Thymus (tissue), 11 donors: ENCODE measurements at regions not wholly inside any gene's neighbourhood (a gene's known extent, or its start where the extent isn't known, plus 50 kb on each side); places are given as distances from the start of the nearest gene placed in this dataset.

ENCODE experiments used
- DNase-seq, 9 donors: peaks; one replicate each; pipeline ENCODE4 v3.0.0-alpha.2; 2013; ENCODE audit warnings: low spot score in 9 of 9, low read depth in 6 of 9, missing footprints in 1 of 9
- H3K27ac ChIP-seq, 2 donors: one replicate each; pipeline ENCODE4 v1.5.1; 2013; ENCODE audit warnings: control low read depth in 1 of 2, low read depth in 1 of 2, low read length in 1 of 2, mild to moderate bottlenecking in 1 of 2, moderate library complexity in 1 of 2
- H3K27me3 ChIP-seq, 2 donors: one replicate each; pipeline ENCODE4 v1.5.1; 2013; ENCODE audit warnings: low read length in 1 of 2; ENCODE audit not compliant: control insufficient read depth in 2 of 2, insufficient read depth in 1 of 2
- H3K36me3 ChIP-seq, 2 donors: one replicate each; pipeline ENCODE4 v1.5.1; 2013; ENCODE audit warnings: low read length in 1 of 2, mild to moderate bottlenecking in 1 of 2, moderate library complexity in 1 of 2; ENCODE audit not compliant: control insufficient read depth in 2 of 2, insufficient read depth in 2 of 2
- H3K4me1 ChIP-seq, 2 donors: one replicate each; pipeline ENCODE4 v1.5.1; 2013; ENCODE audit warnings: low read length in 2 of 2; ENCODE audit not compliant: control insufficient read depth in 2 of 2, insufficient read depth in 2 of 2
- H3K4me3 ChIP-seq, 2 donors: one replicate each; pipeline ENCODE4 v1.5.1; 2013; ENCODE audit warnings: low read length in 2 of 2, control low read depth in 1 of 2, mild to moderate bottlenecking in 1 of 2
- H3K9me3 ChIP-seq, 2 donors: one replicate each; pipeline ENCODE4 v1.5.1; 2013; ENCODE audit warnings: low read length in 1 of 2, mild to moderate bottlenecking in 1 of 2; ENCODE audit not compliant: control insufficient read depth in 2 of 2, insufficient read depth in 1 of 2
- WGBS: extraction: QIAGEN DNeasy Blood & Tissue Kit; methylation state at CpG from one replicate; pipeline ENCODE4 v1.1.7; 2013; 5-methylcytosine and 5-hydroxymethylcytosine counted together
- donor health status: healthy.

GRCh38 chr2:12514168-12514567 lies 202.6 kb upstream of the TRIB2 start:
- Histone ChIP-seq H3K4me3 (no peak overlapping the region), H3K27ac (peak overlapping the region; percentile 49 to 79), H3K9me3 (no peaks in the 10 kb centered on the region), H3K36me3 (no peaks in the 10 kb centered on the region), H3K27me3 (no peaks in the 10 kb centered on the region), H3K4me1 (peaks cover 24 to 29% of the 10 kb centered on the region in 2 donors)
- no peak for DNase-seq
- 80% methylated on average over 3 of the region's 3 CpGs for WGBS

- Histone ChIP-seq H3K9me3 (no peaks in the 10 kb centered on the region), H3K36me3 (no peaks in the 10 kb centered on the region), H3K27me3 (no peaks in the 10 kb centered on the region), H3K27ac (peak overlapping the region; percentile 58 to 79), H3K4me1 (peaks cover 24 to 29% of the 10 kb centered on the region in 2 donors), H3K4me3 (no peak overlapping the region)
- 52% methylated on average over 9 of the region's 9 CpGs for WGBS
- DNase-seq, result peak; percentile 38 to 86 (median 68)
Observed at GRCh38 chr2:12514631-12515437, 201.9 kb upstream of the TRIB2 start.

DNA sequence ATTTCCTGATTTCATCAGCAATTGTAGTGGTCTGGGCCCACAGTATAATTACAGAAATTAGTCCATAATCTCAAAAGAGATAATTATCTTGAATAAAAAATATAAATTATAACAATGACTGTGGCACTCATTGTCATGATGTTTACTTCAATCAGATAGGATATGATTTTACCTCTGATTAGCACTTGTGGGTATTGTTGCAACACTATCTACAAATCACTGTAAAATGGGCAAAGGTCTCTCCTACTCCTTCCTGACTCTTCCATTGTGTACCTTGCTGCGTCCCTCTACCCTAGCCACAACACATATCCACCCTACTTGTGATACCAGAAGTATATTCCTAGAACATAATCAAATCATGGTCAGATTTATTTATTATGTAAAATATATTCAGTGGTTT lies 200.9 kb upstream of the TRIB2 start:
- no peak for DNase-seq
- Histone ChIP-seq H3K36me3 (no peaks in the 10 kb centered on the region), H3K4me1 (peaks cover 24 to 27% of the 10 kb centered on the region in 2 donors), H3K27me3 (no peaks in the 10 kb centered on the region), H3K27ac (peak overlapping the region in 1 of 2 donors; percentile 79), H3K9me3 (no peaks in the 10 kb centered on the region), H3K4me3 (no peak overlapping the region)
- WGBS, result 0% methylated on average over 1 of the region's 1 CpG

- Histone ChIP-seq H3K27ac (no peak overlapping the region), H3K4me1 (no peaks in the 10 kb centered on the region), H3K9me3 (no peaks in the 10 kb centered on the region), H3K4me3 (no peak overlapping the region), H3K27me3 (no peaks in the 10 kb centered on the region), H3K36me3 (no peaks in the 10 kb centered on the region)
- no peak for DNase-seq
- WGBS, result 90% methylated on average over 1 of the region's 1 CpG
Observed at GRCh38 chr2:12533337-12534005, 183.3 kb upstream of the TRIB2 start.

DNA sequence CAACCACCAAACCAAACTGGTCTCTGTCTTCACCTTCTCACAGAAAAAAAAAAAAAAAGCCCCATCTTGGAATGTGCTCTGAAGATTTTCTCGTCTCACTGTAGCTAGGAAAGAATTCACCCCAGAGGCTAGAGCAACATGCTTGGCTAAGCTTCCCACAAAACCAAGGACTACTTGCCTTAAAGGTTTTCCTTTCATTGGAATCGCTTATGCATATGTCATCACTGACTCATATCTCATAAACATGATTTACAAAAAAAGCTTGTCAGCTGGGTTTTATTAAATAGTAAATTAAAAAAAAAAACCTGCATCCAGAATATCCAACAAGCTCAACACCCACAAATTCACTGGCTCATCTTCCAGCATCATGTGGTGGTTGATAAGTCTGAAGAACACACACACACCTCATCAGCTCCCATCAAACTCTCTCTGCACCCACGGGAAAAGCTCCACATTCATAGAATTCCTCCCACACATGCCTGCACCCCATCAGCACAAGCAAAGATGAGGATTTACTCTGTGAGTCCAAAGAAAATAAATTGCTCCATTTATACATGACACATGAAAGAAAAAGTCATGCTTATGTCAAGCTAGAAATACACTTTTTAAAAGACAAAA lies 182.0 kb upstream of the TRIB2 start:
- no peaks in the 10 kb centered on the region for H3K27me3 ChIP-seq
- no peaks in the 10 kb centered on the region for H3K9me3 ChIP-seq
- no peak overlapping the region for H3K4me3 ChIP-seq
- DNase-seq, result no peak
- H3K4me1 ChIP-seq, result no peaks in the 10 kb centered on the region
- H3K27ac ChIP-seq, result no peak overlapping the region
- 92% methylated on average over 3 of the region's 3 CpGs for WGBS
- no peaks in the 10 kb centered on the region for H3K36me3 ChIP-seq

- Histone ChIP-seq H3K36me3 (no peaks in the 10 kb centered on the region), H3K9me3 (no peaks in the 10 kb centered on the region), H3K27ac (no peak overlapping the region), H3K4me3 (no peak overlapping the region), H3K4me1 (no peaks in the 10 kb centered on the region), H3K27me3 (no peaks in the 10 kb centered on the region)
- no peak for DNase-seq
- 97% methylated on average over 4 of the region's 4 CpGs for WGBS
Observed at GRCh38 chr2:12536976-12537375, 179.8 kb upstream of the TRIB2 start.

- Histone ChIP-seq H3K27me3 (no peaks in the 10 kb centered on the region), H3K9me3 (no peaks in the 10 kb centered on the region), H3K4me3 (no peak overlapping the region), H3K27ac (no peak overlapping the region), H3K4me1 (no peaks in the 10 kb centered on the region), H3K36me3 (no peaks in the 10 kb centered on the region)
- DNase-seq, result no peak
- WGBS, result 97% methylated on average over 3 of the region's 3 CpGs
Observed at GRCh38 chr2:12538138-12538694, 178.5 kb upstream of the TRIB2 start.

DNA sequence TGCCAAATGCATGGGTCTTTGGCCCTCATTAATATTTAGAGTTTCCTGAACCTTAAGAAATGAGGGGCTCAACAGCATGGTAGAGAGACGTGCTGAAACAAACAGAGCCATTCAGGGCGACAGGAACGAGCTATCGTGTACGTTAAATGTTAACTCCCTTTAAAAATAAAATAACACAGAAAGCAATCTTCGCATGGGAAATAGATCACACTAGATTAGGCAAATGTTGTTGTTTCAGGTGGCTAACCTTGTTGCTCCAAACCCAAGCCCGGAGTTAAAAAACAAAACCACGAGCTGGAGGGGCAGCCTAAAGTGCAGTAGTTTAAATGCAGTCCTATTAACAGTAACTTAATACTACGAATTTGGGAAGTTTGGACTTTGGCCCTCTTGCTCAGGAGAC lies 177.4 kb upstream of the TRIB2 start:
- Histone ChIP-seq H3K27ac (no peak overlapping the region), H3K27me3 (no peaks in the 10 kb centered on the region), H3K36me3 (no peaks in the 10 kb centered on the region), H3K4me1 (no peaks in the 10 kb centered on the region), H3K4me3 (no peak overlapping the region), H3K9me3 (no peaks in the 10 kb centered on the region)
- 95% methylated on average over 9 of the region's 9 CpGs for WGBS
- DNase-seq, result no peak
